Fibroblast of villous mesenchyme (primary cell): ENCODE measurements at regions not wholly inside any gene's neighbourhood (a gene's known extent, or its start where the extent isn't known, plus 50 kb on each side); places are given as distances from the start of the nearest gene placed in this dataset.

Experiments used
- DNase-seq: peaks from one replicate; pipeline ENCODE4 v3.0.0-alpha.2; 2010; ENCODE audit warnings: low read depth
- H3K4me3 ChIP-seq: 2 replicates; pipeline ENCODE4 v1.5.1; 2011; ENCODE audit warnings: low read depth, mild to moderate bottlenecking, low read length
- TF ChIP-seq, protein P1 (sequence below): IDR thresholded peaks from 2 replicates; pipeline ENCODE4 v1.5.1; 2012; ENCODE audit warnings: low read depth, mild to moderate bottlenecking, low read length; ENCODE audit not compliant: insufficient read depth

- no peak overlapping the region for H3K4me3 ChIP-seq
- DNase-seq, result no peak
- TF ChIP-seq, protein P1, sequence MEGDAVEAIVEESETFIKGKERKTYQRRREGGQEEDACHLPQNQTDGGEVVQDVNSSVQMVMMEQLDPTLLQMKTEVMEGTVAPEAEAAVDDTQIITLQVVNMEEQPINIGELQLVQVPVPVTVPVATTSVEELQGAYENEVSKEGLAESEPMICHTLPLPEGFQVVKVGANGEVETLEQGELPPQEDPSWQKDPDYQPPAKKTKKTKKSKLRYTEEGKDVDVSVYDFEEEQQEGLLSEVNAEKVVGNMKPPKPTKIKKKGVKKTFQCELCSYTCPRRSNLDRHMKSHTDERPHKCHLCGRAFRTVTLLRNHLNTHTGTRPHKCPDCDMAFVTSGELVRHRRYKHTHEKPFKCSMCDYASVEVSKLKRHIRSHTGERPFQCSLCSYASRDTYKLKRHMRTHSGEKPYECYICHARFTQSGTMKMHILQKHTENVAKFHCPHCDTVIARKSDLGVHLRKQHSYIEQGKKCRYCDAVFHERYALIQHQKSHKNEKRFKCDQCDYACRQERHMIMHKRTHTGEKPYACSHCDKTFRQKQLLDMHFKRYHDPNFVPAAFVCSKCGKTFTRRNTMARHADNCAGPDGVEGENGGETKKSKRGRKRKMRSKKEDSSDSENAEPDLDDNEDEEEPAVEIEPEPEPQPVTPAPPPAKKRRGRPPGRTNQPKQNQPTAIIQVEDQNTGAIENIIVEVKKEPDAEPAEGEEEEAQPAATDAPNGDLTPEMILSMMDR, result no peak
These were observed 108.9 kb downstream of the MANEA start for GRCh38 chr6:95686272-95686671.

DNA sequence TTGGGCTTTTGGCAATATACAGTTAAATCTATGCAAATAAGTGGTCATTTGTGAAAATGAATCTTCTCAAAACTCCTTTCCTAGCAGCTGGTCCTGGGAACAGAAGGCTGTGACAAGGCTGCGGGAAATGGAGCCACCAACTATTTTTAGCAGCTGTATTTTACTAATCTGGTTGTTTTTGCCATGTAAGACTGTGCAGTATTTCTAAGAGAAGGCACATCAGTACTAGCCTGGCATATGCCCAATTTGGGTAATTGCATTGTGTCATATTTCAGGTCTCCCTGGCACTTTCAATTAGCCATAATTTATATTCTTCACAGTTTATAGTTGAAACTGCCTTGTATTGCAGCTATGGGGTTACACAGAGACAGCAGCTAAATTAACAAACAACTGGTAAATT is 109.6 kb downstream of the MANEA start:
- no peak for DNase-seq
- TF ChIP-seq, protein P1, result no peak
- H3K4me3 ChIP-seq, result no peak overlapping the region

DNA sequence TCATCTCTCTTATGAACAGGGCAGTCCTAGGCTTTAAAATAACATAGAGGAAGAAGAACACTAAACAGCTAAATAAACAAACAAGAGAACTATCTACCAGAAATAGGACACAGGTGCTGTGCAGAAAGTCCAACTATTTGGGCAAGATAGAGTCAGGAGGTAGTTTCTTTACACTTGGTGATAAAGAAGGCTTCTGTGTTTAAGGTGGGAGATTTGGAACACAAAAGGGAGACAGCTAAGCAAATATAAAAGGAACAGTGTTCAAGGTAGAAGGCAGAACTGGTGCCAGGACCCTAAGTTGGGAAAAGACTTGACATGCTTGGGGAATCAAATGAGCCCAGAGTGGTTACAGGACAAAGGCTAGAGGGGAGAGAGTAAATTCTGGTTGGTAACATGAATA is 110.5 kb downstream of the MANEA start:
- H3K4me3 ChIP-seq, result no peak overlapping the region
- TF ChIP-seq, protein P1, result no peak
- no peak for DNase-seq

- TF ChIP-seq, protein P1, result no peak
- DNase-seq, result no peak
- no peak overlapping the region for H3K4me3 ChIP-seq
These were observed 113.0 kb downstream of the MANEA start for GRCh38 chr6:95690328-95690727.

- H3K4me3 ChIP-seq, result no peak overlapping the region
- DNase-seq, result no peak
- TF ChIP-seq, protein P1, result no peak
These were observed 115.8 kb downstream of the MANEA start for GRCh38 chr6:95693108-95693507.

- no peak for DNase-seq
- H3K4me3 ChIP-seq, result no peak overlapping the region
- TF ChIP-seq, protein P1, result no peak
These were observed 120.9 kb downstream of the MANEA start for GRCh38 chr6:95698271-95698670.

DNA sequence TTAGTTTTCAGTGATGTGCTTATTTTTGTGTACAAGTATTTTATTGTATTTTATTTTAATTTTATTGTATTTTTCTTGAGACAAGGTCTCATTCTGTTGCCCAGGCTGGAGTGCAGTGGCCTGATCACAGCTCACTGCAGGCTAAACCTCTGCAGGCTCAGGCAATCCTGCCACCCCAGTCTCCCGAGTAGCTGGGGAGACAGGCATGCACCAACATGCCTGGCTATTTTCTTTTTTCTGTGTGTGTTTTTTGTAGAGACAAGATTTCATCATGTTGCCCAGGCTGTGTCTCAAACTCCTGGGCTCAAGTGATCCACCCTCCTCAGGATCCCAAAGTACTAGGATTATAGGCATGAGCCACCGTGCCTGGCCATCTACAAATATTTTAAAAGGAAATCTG is 146.3 kb downstream of the MANEA start:
- DNase-seq, result no peak
- TF ChIP-seq, protein P1, result no peak
- H3K4me3 ChIP-seq, result no peak overlapping the region
